GM12878 (cell line): ENCODE measurements at regions not wholly inside any gene's neighbourhood (a gene's known extent, or its start where the extent isn't known, plus 50 kb on each side); places are given as distances from the start of the nearest gene placed in this dataset.
"Not testable (repeated sequence)": the region's sequence is repeated elsewhere in the genome, so short reads cannot be mapped to it uniquely, and the experiment has no call there.

Experiments
- CBFB ChIP-seq: IDR thresholded peaks from 2 replicates; pipeline ENCODE4 v1.6.1; 2016; ENCODE audit warnings: antibody characterized with exemption, low read depth
- CHD2 ChIP-seq: IDR thresholded peaks from 2 replicates; pipeline ENCODE4 v1.6.1; 2011; ENCODE audit warnings: low read depth, low read length, improper control_type of control experiment, borderline replicate concordance
- CTCF ChIP-seq, 3 experiments: IDR thresholded peaks in 2 of 3; conservative IDR thresholded peaks in 1 of 3; 2 replicates each; pipeline ENCODE4 v1.5.1; 2011; ENCODE audit warnings: low read depth in 3 of 3, low read length in 3 of 3, mild to moderate bottlenecking in 3 of 3, control low read depth in 2 of 3, moderate library complexity in 2 of 3, inconsistent platforms in 1 of 3, mixed read lengths in 1 of 3; ENCODE audit not compliant: control insufficient read depth in 2 of 3, insufficient read depth in 1 of 3; ENCODE audit errors: extremely low read depth in 1 of 3
- E2F4 ChIP-seq: IDR thresholded peaks from 2 replicates; pipeline ENCODE4 v1.6.1; 2012; ENCODE audit warnings: low read depth, low read length, improper control_type of control experiment
- EP300 ChIP-seq, 2 experiments: fragments of 150-350 bp in 1 of 2; IDR thresholded peaks; 2 replicates each; pipeline ENCODE4 v1.6.1; 2011 to 2012; ENCODE audit warnings: low read depth in 2 of 2, low read length in 2 of 2, borderline replicate concordance in 1 of 2, improper control_type of control experiment in 1 of 2, inconsistent platforms in 1 of 2; ENCODE audit not compliant: control insufficient read depth in 1 of 2
- FOXM1 ChIP-seq: IDR thresholded peaks from 2 replicates; pipeline ENCODE4 v1.6.1; 2012; ENCODE audit warnings: low read depth, mild to moderate bottlenecking, inconsistent platforms, low read length, moderate library complexity
- GABPA ChIP-seq: IDR thresholded peaks from 2 replicates; pipeline ENCODE4 v1.6.1; 2014; ENCODE audit warnings: antibody characterized with exemption, low read depth, mild to moderate bottlenecking, inconsistent platforms
- HDAC2 ChIP-seq: fragments of 200-600 bp; sonication (generic); IDR thresholded peaks from 2 replicates; pipeline ENCODE4 v1.6.1; 2017
- MAX ChIP-seq: IDR thresholded peaks from 2 replicates; pipeline ENCODE4 v1.6.1; 2012; ENCODE audit warnings: low read depth, low read length, improper control_type of control experiment
- SPI1 ChIP-seq: IDR thresholded peaks from 2 replicates; pipeline ENCODE4 v1.6.1; 2011; ENCODE audit warnings: low read depth, mild to moderate bottlenecking, low read length, moderate library complexity, borderline replicate concordance; ENCODE audit not compliant: insufficient read depth
- YY1 ChIP-seq: IDR thresholded peaks from 2 replicates; pipeline ENCODE4 v1.6.1; 2011; ENCODE audit warnings: low read depth, mild to moderate bottlenecking, low read length
- ZNF274 ChIP-seq: IDR thresholded peaks from one replicate; pipeline ENCODE4 v1.8.0; 2011; ENCODE audit not compliant: insufficient read length, insufficient read depth
- ZSCAN29 ChIP-seq: fragments of 450-650 bp; IDR thresholded peaks from 2 replicates; pipeline ENCODE4 v1.6.1; 2017; ENCODE audit warnings: mild to moderate bottlenecking, moderate library complexity

- TF ChIP-seq CTCF (IDR thresholded peaks at IDR 0.05 in 2 of 3, conservative IDR thresholded peaks at IDR 0.05 in 1 of 3; ENCODE audit: control insufficient read depth in 2 of 3, extremely low read depth in 1 of 3, insufficient read depth in 1 of 3, low read depth in 3 of 3, low read length in 3 of 3); SPI1; CBFB; EP300 (IDR thresholded peaks at IDR 0.05; ENCODE audit: borderline replicate concordance in 1 of 2, control insufficient read depth in 1 of 2, low read depth in 2 of 2, low read length in 2 of 2); ZNF274; E2F4; ZSCAN29; CHD2; FOXM1; YY1; HDAC2; MAX; GABPA: not testable (repeated sequence)
Measured at GRCh38 chr2:204412782-204413181, 132.5 kb upstream of the PARD3B start.
